SK-N-SH (cell line): ENCODE measurements at regions not wholly inside any gene's neighbourhood (a gene's known extent, or its start where the extent isn't known, plus 50 kb on each side); places are given as distances from the start of the nearest gene placed in this dataset.

Experiments
- EZH2phosphoT487 ChIP-seq: fragments of 200-600 bp; sonication (generic); IDR thresholded peaks from 2 replicates; pipeline ENCODE4 v1.6.1; 2017; ENCODE audit warnings: low read depth, mixed run types, mild to moderate bottlenecking, antibody characterized with exemption, moderate library complexity, borderline replicate concordance
- FOSL2 ChIP-seq: IDR thresholded peaks from 2 replicates; pipeline ENCODE4 v1.4.0; 2012; ENCODE audit warnings: low read depth, mild to moderate bottlenecking, moderate library complexity, borderline replicate concordance
- RFX5 ChIP-seq: IDR thresholded peaks from 2 replicates; pipeline ENCODE4 v1.6.1; 2012; ENCODE audit warnings: mild to moderate bottlenecking, improper control_type of control experiment, low read length
- TEAD4 ChIP-seq: IDR thresholded peaks from 2 replicates; pipeline ENCODE4 v1.4.0; 2012; ENCODE audit warnings: mild to moderate bottlenecking, borderline replicate concordance; ENCODE audit not compliant: insufficient read depth

GRCh38 chr2:88350331-88351248, 101.9 kb downstream of the FOXI3 start:
- TF ChIP-seq FOSL2: no peak
- no peak for TF ChIP-seq RFX5
- TF ChIP-seq TEAD4: no peak
- no peak for TF ChIP-seq EZH2phosphoT487
